Cardiac septum (tissue), 1 donor: ENCODE measurements at regions not wholly inside any gene's neighbourhood (a gene's known extent, or its start where the extent isn't known, plus 50 kb on each side); places are given as distances from the start of the nearest gene placed in this dataset.

Experiments
- DNase-seq: peaks from one replicate; pipeline ENCODE4 v3.0.0-alpha.2; 2020; ENCODE audit warnings: low spot score
- intact Hi-C: fragments of 100-400 bp; cut with DNase I; formaldehyde crosslinking; loops from one replicate; pipeline ENCODE4 v1.14.0; 2022
- donor health status: DM: no; HTN: no; CAD: no.

DNA sequence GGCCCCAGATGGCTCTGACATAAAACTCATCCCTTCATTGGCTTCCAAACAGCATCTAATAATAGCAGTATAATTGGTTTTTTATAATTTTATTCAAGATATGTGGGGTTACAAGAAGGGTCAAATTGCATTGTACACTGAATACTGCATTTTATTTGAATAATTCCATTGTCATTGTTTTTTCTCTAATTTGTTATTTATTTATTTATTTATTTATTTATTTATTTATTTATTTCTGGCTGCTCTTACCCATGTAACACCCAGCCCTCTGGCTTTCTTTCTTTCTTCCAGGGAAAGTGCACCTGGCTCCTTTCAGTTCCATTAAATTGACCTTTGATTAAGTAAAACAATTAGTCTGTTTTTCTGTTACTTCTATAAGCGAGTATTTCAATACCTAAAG lies 210.1 kb downstream of the CDH9 start:
- DNase-seq: no peak

GRCh38 chr5:26813235-26813634 lies 225.2 kb downstream of the CDH9 start:
- intact Hi-C loops: no loop called here
- no peak for DNase-seq

More for the DNA sequence above, 210.1 kb downstream of the CDH9 start:
- intact Hi-C loops: no loop called here

DNA sequence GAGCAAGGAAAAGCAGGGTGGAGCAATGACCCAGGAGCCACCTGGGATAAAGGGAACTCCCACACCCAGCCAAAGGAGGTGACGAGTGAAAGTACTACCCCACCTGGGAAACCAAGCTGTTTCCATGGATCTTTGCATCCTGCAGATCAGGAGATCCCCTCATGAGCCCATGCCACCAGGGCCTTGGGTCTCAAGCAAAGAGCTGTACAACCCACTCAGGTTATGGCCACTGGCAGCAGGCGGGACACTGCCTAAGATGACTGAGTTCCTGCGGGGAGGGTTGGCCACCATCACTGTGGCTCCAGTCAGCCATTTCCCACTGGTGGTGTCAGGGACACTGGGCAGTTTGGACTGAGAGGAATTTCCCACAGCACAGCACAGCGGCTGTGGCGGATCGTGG lies 225.7 kb downstream of the CDH9 start:
- DNase-seq: no peak
- intact Hi-C loops: no loop called here

DNA sequence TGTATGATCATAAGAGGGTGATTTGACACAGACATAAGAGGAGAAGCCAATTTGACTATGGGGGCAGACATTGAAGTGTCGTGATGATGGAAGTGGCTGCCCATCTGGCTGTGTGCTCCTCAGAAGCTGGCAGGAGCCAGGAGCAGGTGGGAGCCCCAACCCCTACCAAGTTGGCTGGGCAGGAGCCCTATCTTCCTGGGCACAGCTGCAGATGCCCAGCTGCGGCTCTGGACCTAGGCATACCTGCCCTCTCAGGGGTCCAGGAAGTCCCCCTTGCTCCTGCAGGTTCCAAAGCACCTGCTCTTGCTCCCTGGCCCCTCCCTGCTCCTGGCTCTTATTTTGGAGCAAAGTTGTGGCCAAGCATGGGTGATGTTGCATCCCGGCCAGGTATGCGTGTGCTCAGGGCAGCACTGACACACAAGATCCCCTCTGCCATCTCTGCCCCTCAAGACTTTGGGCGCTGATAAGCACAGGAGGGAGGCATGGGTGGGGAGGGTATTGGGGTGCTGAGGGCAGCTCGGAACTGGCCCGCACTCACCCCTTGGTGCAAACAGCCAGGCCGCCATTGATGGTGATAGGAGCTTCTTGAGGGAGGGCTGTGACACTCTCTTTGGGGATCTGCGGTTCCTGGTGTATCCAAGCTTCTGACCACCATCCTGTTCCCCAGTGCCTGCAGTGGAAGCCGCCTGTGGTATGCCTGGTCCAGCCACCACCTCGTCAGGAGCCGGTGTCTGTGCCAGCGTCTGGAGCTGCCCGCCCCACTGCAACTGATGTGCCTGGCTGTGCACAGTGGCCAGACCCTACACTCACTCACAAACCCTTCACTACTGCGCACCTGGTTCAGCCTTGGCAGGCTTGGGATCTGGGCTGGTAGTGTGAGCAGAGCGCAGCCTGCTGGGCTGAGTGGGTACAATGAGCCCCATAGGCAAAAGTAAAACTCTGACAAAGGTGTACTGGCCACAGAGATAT lies 230.9 kb downstream of the CDH9 start:
- DNase-seq: no peak
- intact Hi-C loops: no loop called here

GRCh38 chr5:26805076-26805475 lies 233.3 kb downstream of the CDH9 start:
- intact Hi-C loops: no loop called here

GRCh38 chr5:26802944-26803343 lies 235.4 kb downstream of the CDH9 start:
- intact Hi-C loops: no loop called here
- no peak for DNase-seq

More at GRCh38 chr5:26805076-26805475, 233.3 kb downstream of the CDH9 start:
- no peak for DNase-seq

DNA sequence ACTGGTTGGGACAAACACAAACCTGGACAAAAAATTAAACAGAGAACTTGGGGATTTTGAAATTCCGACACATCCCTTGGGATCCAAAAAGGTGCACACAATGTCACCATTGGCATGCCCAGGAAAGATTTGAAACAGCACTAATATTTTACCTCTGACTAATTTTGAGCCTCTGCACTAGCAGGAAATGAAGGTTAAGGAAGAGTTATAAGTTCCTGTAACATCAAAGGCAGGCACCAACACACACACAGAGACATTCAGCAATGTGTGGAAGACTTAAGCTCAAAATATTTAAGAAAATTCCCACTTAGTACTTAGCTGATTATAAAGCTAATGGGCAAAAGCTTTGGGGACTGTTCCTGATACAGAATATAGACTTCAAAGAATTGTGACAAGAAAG lies 247.0 kb downstream of the CDH9 start:
- intact Hi-C loops: no loop called here
- DNase-seq: no peak

DNA sequence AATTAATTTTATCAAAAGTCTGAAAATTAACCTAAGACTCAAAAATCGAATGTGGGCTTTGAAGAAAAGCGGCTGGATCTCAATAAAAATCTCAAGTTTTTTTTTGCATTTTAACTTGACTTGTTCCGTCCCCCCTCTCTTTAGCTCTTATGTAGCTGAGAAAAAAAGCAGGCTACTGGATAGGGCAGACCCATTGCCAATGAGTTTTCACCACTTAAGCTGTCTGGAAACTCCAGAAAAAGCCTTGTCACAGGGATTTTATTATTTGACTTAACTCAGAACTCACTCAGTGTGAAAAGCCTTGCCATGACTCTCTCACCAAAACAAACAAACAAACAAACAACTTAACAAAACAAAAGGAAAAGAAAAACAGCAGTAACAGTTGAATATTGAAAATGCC lies 247.4 kb downstream of the CDH9 start:
- no peak for DNase-seq
- intact Hi-C loops: no loop called here

GRCh38 chr5:26763215-26763614 lies 275.2 kb downstream of the CDH9 start:
- DNase-seq: no peak
- intact Hi-C loops: no loop called here

- no peak for DNase-seq
- intact Hi-C loops: no loop called here
Measured at GRCh38 chr5:26761446-26761845, 276.9 kb downstream of the CDH9 start.

GRCh38 chr5:26761045-26761444 lies 277.3 kb downstream of the CDH9 start:
- intact Hi-C loops: no loop called here
- DNase-seq: no peak

- no peak for DNase-seq
- intact Hi-C loops: no loop called here
Measured at GRCh38 chr5:26757941-26758340, 280.4 kb downstream of the CDH9 start.

- intact Hi-C loops: no loop called here
- no peak for DNase-seq
Measured at GRCh38 chr5:26749829-26750228, 288.6 kb downstream of the CDH9 start.

GRCh38 chr5:26740182-26740581 lies 298.2 kb downstream of the CDH9 start:
- intact Hi-C loops: no loop called here
- no peak for DNase-seq

DNA sequence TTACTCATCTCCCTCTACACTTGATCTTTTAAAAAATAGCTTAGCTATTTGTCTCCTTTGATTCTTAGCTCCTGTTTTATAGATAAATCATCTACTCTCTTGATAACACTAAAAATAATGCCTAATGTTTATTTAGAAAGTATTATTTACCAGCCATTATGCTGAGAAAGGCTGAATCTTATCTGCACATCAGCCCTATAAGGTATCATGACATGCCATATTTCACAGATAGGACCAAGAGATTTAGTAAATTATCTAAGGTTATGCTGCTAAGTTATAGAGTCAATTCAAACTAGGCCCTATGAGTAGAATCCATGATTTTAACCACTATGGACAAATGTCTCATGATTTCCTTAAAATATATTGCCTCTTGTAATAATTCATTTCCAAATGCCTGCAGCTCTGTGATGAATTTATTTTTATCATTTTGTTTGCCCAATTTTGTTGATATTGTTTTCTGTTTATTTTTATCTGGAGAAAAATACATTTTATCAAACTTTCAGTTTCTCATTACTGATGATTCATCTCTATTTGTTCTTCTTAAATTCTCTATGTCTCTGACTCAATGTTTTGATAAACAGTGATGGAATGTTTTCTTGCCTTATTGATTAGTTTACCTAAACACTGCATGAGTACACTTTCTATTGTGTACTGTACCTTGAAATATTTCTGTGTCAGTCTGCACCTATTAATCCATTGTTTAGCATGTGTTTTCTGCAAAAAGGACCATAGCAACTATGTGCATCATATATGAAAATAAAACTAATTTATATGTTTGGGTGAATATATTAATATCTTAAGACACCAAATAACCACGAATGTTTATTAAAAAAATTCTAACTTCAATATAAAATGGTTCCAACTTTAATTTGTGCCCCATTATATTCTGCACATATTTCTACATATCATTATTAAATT lies 300.8 kb downstream of the CDH9 start:
- intact Hi-C loops: no loop called here
- no peak for DNase-seq

- intact Hi-C loops: no loop called here
- no peak for DNase-seq
Measured at GRCh38 chr5:26727916-26728315, 310.5 kb downstream of the CDH9 start.

DNA sequence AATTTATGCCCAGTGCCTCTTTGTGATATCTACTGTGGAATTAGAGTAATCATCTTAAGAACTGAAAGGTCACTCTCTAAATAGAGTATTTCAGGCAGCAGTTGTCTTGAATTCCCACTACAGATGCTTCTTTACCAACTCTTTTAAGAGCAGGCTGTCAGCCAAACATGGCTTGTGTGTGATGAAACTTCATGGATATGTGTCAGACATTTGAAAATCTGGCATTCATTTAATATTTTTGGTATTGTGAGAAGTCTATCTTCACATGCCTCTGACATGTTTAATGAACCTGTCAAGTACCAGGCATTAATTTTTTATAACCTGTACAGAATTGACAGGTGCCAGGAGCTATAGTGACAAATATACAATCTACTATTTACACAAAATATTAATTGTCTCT lies 318.6 kb downstream of the CDH9 start:
- intact Hi-C loops: no loop called here
- DNase-seq: no peak

DNA sequence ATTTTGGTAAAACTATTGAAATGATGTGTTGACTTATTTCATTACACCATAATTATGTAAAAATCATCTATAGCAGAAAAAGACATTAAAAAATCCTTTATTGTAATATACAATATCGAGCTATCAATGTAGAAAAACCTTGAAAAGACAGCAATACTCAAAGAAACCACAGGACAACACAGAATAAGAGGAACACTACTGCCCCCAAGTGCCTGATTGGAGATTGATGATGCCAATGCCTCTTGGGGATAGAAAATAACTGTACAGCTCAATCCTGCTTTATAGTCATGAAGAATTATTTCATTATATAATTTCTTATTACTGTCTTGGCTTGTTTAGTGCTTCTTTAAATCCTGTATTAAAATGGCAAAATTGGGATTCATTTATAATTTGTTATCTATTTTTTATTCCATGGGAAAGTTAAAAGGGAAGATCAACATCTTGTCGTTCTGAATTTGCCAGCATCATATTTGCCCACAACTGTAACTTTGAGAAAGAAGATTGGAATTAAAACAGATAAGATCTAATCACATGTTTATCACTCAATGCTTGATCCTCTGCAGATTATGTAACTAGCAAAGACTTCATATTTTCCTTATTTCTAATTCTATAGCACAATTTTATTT lies 337.5 kb downstream of the CDH9 start:
- DNase-seq: no peak

GRCh38 chr5:26692952-26693351 lies 345.4 kb downstream of the CDH9 start:
- intact Hi-C loops: no loop called here

More for the DNA sequence above, 337.5 kb downstream of the CDH9 start:
- intact Hi-C loops: no loop called here

DNA sequence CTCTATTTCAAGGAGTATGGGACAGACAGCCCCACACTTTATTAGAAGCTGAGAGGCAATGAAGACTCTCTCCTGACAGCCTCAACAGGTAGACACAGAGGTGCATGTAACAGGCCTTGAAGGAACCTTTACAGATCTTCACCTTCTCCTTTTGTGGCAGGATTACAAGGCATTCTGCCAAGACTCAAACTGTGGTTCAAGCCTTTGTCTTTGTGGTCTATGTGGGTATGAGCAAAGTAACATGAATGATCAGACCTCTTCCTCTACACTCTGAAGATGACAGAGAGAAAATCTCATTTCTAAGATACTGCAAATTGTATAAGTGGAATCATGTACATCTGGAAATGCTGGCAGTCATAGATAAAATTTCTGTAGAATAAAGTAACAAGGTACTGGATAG lies 346.9 kb downstream of the CDH9 start:
- DNase-seq: no peak
- intact Hi-C loops: no loop called here

More at GRCh38 chr5:26692952-26693351, 345.4 kb downstream of the CDH9 start:
- no peak for DNase-seq
